GM23338 (cell line): ENCODE measurements at regions not wholly inside any gene's neighbourhood (a gene's known extent, or its start where the extent isn't known, plus 50 kb on each side); places are given as distances from the start of the nearest gene placed in this dataset.

ENCODE experiments used
- ATAC-seq: fragments of 200-7000 bp; cut with Tn5 transposase; 3 replicates; pipeline ENCODE4 v1.9.1; 2020
- DNase-seq: peaks from one replicate; pipeline ENCODE4 v3.0.0-alpha.2; 2015; ENCODE audit warnings: low spot score
- H2AFZ ChIP-seq: fragments of 200-600 bp; sonication (generic); 2 replicates; pipeline ENCODE4 v1.8.0; 2016; ENCODE audit warnings: antibody characterized with exemption, mild to moderate bottlenecking, moderate library complexity
- H3F3A ChIP-seq: fragments of 200-600 bp; sonication (generic); replicated peaks from 2 replicates; pipeline ENCODE4 v1.8.0; 2017; ENCODE audit warnings: antibody characterized with exemption, mixed run types, low read depth
- H3K27ac ChIP-seq: fragments of 200-600 bp; sonication (generic); 2 replicates; pipeline ENCODE4 v1.6.1; 2016; ENCODE audit warnings: low read depth
- H3K27me3 ChIP-seq: fragments of 200-600 bp; sonication (generic); 2 replicates; pipeline ENCODE4 v1.8.0; 2016; ENCODE audit warnings: mild to moderate bottlenecking, mixed run types, moderate library complexity; ENCODE audit not compliant: insufficient read depth
- H3K36me3 ChIP-seq: fragments of 200-600 bp; sonication (generic); 2 replicates; pipeline ENCODE4 v1.8.0; 2016; ENCODE audit warnings: mild to moderate bottlenecking; ENCODE audit not compliant: insufficient read depth
- H3K4me1 ChIP-seq: fragments of 200-600 bp; sonication (generic); 2 replicates; pipeline ENCODE4 v1.8.0; 2016; ENCODE audit warnings: mild to moderate bottlenecking, moderate library complexity; ENCODE audit not compliant: insufficient read depth
- H3K4me2 ChIP-seq: fragments of 200-600 bp; sonication (generic); 2 replicates; pipeline ENCODE4 v1.7.1; 2017; ENCODE audit warnings: mixed run types
- H3K4me3 ChIP-seq: fragments of 200-600 bp; sonication (generic); 2 replicates; pipeline ENCODE4 v1.6.1; 2016; ENCODE audit warnings: mixed run types
- H3K79me2 ChIP-seq: fragments of 200-600 bp; sonication (generic); replicated peaks from 2 replicates; pipeline ENCODE4 v1.8.0; 2017; ENCODE audit warnings: mild to moderate bottlenecking; ENCODE audit not compliant: insufficient read depth
- H3K9me2 ChIP-seq: fragments of 200-600 bp; sonication (generic); 2 replicates; pipeline ENCODE4 v1.8.0; 2017; ENCODE audit not compliant: insufficient read depth
- H4K20me1 ChIP-seq: fragments of 200-600 bp; sonication (generic); replicated peaks from 2 replicates; pipeline ENCODE4 v1.8.0; 2017; ENCODE audit warnings: mild to moderate bottlenecking; ENCODE audit not compliant: insufficient read depth
- H3K27ac Mint-ChIP-seq: 2 replicates; pipeline ENCODE4 v1.8.0; 2020; ENCODE audit warnings: inconsistent platforms, mild to moderate bottlenecking, moderate library complexity, mixed read lengths
- H3K27me3 Mint-ChIP-seq: 3 replicates; pipeline ENCODE4 v1.8.0; 2022; ENCODE audit warnings: low read depth, mild to moderate bottlenecking, moderate library complexity, mixed read lengths, inconsistent platforms; ENCODE audit not compliant: insufficient read depth, poor library complexity
- H3K36me3 Mint-ChIP-seq: 3 replicates; pipeline ENCODE4 v1.8.0; 2021; ENCODE audit warnings: low read depth, mild to moderate bottlenecking, inconsistent platforms, moderate library complexity, mixed read lengths
- H3K4me1 Mint-ChIP-seq: 3 replicates; pipeline ENCODE4 v1.8.0; 2020; ENCODE audit warnings: mild to moderate bottlenecking, inconsistent platforms, mixed read lengths
- H3K4me3 Mint-ChIP-seq: 3 replicates; pipeline ENCODE4 v1.8.0; 2021; ENCODE audit warnings: moderate library complexity, mild to moderate bottlenecking, inconsistent platforms, mixed read lengths
- H3K9me3 Mint-ChIP-seq: 3 replicates; pipeline ENCODE4 v1.8.0; 2020; ENCODE audit warnings: moderate library complexity, mild to moderate bottlenecking, inconsistent platforms, mixed read lengths
- CREB1 ChIP-seq: fragments of 250-450 bp; sonication (Bioruptor Pico); IDR thresholded peaks from 2 replicates; pipeline ENCODE4 v1.5.0; 2020; ENCODE audit warnings: low read depth, mild to moderate bottlenecking, moderate library complexity
- CTCF ChIP-seq, 2 experiments: fragments of 200-600 bp in 1 of 2; sonication (generic) in 1 of 2; conservative IDR thresholded peaks; 2 replicates each; pipeline versions ENCODE4 v1.5.1 to v1.6.1; 2016 to 2017; ENCODE audit warnings: antibody characterized with exemption in 2 of 2, low read depth in 2 of 2, mild to moderate bottlenecking in 2 of 2, moderate library complexity in 1 of 2
- ETS1 ChIP-seq: IDR thresholded peaks from 2 replicates; pipeline ENCODE4 v1.6.1; 2016; ENCODE audit warnings: antibody characterized with exemption
- EZH2 ChIP-seq: fragments of 200-600 bp; sonication (generic); IDR thresholded peaks from one replicate; pipeline ENCODE4 v1.8.0; 2017; ENCODE audit warnings: antibody characterized with exemption, mild to moderate bottlenecking, low read depth; ENCODE audit not compliant: unreplicated experiment
- EZH2phosphoT487 ChIP-seq: fragments of 200-600 bp; sonication (generic); IDR thresholded peaks from one replicate; pipeline ENCODE4 v1.8.1; 2018; ENCODE audit warnings: antibody characterized with exemption; ENCODE audit not compliant: unreplicated experiment
- JUNB ChIP-seq: IDR thresholded peaks from one replicate; pipeline ENCODE4 v1.6.1; 2016; ENCODE audit warnings: antibody characterized with exemption; ENCODE audit not compliant: unreplicated experiment
- NANOG ChIP-seq: IDR thresholded peaks from 2 replicates; pipeline ENCODE4 v1.6.1; 2016; ENCODE audit warnings: antibody characterized with exemption, borderline replicate concordance
- POLR2AphosphoS5 ChIP-seq: IDR thresholded peaks from 2 replicates; pipeline ENCODE4 v1.6.1; 2016; ENCODE audit warnings: antibody characterized with exemption, low read depth
- REST ChIP-seq: IDR thresholded peaks from one replicate; pipeline ENCODE4 v1.6.1; 2018; ENCODE audit warnings: antibody characterized with exemption; ENCODE audit not compliant: unreplicated experiment
- STAT1 ChIP-seq: IDR thresholded peaks from one replicate; pipeline ENCODE4 v1.6.1; 2016; ENCODE audit warnings: antibody characterized with exemption; ENCODE audit not compliant: unreplicated experiment
- ZNF114 ChIP-seq: fragments of 250-450 bp; sonication (Bioruptor Pico); IDR thresholded peaks from 2 replicates; pipeline ENCODE4 v1.5.0; 2020; ENCODE audit warnings: mild to moderate bottlenecking, moderate library complexity
- ZNF331 ChIP-seq: fragments of 250-450 bp; sonication (Bioruptor Pico); IDR thresholded peaks from 2 replicates; pipeline ENCODE4 v1.5.0; 2020; ENCODE audit warnings: low read depth, mild to moderate bottlenecking, moderate library complexity
- ZNF462 ChIP-seq: fragments of 250-450 bp; sonication (Bioruptor Pico); IDR thresholded peaks from 2 replicates; pipeline ENCODE4 v1.5.0; 2020; ENCODE audit warnings: mild to moderate bottlenecking, moderate library complexity

- Histone ChIP-seq H3K79me2 (no peaks in the 10 kb centered on the region), H2AFZ (no peak overlapping the region), H4K20me1 (no peaks in the 10 kb centered on the region), H3K27ac (no peak overlapping the region), H3K9me2 (peaks cover 7% of the 10 kb centered on the region; the same call in 1 of the 2 replicates), H3F3A (no peaks in the 10 kb centered on the region), H3K27me3 (no peaks in the 10 kb centered on the region), H3K4me1 (no peaks in the 10 kb centered on the region), H3K4me2 (no peak overlapping the region), H3K36me3 (no peaks in the 10 kb centered on the region), H3K4me3 (no peak overlapping the region)
- Mint-ChIP-seq H3K27me3 (no peaks in the 10 kb centered on the region), H3K4me3 (no peak overlapping the region), H3K36me3 (no peaks in the 10 kb centered on the region), H3K27ac (no peak overlapping the region), H3K4me1 (no peaks in the 10 kb centered on the region), H3K9me3 (no peaks in the 10 kb centered on the region)
- DNase-seq (no peak), ATAC-seq (no peak)
- TF ChIP-seq JUNB (no peak), ZNF462 (no peak), STAT1 (no peak), REST (no peak), POLR2AphosphoS5 (no peak), EZH2 (no peak), NANOG (no peak), CREB1 (CRISPR knock-in tag) (no peak), EZH2phosphoT487 (no peak), ETS1 (no peak), ZNF114 (CRISPR knock-in tag) (no peak), ZNF331 (no peak), CTCF (conservative IDR thresholded peaks at IDR 0.05; ENCODE audit: low read depth in 2 of 2) (no peak)
Observed at GRCh38 chr2:100757621-100758394, 62.1 kb upstream of the NPAS2 start.
